ENCODE measurements at regions not wholly inside any gene's neighbourhood (a gene's known extent, or its start where the extent isn't known, plus 50 kb on each side); places are given as distances from the start of the nearest gene placed in this dataset.
A peak's percentile ranks its signal among the peaks of the same experiment; 100 is the strongest.
"Not testable (repeated sequence)": the region's sequence is repeated elsewhere in the genome, so short reads cannot be mapped to it uniquely, and the experiment has no call there.

DNA sequence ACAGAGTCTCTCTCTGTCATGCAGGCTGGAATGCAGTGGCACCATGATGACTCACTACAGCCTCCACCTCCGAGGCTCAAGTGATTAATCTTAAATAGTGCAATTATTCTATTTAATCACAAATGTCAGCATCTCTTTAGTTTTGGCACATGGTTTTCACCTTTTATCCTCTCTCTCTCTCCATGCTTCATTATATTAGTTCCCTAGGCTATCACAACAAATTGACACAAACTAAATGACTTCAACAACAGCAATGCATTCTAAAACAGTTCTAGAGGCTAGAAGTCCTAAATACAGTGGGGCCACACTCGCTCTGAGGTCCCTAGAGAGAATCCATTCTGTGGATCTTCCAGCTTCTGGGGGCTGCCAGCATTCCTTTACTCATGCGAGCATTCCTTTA, 178.2 kb upstream of the ZNG1F start:
- DNase-seq (ENCODE audit: extremely low read depth in 1 of 2, low read depth in 1 of 2) = not testable (repeated sequence)

DNA sequence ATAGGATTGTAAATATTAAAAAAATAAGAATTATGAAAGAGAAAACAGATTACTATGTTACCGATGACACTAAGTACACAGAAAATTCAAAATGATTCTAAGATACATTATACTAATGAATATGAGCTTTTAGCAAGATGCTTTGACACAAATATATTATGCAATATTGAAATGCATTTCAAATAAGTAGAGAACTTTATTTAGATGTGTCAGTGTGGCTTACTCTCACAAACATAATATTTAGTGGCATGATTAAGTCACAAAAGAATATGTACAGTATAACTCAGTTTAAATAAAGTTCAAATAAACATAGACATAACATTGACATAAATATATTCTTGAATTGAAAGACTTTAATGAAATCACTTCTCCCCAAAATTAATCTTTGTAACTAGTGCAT, 172.7 kb upstream of the ZNG1F start:
- not testable (repeated sequence) for DNase-seq (ENCODE audit: extremely low read depth in 1 of 2, low read depth in 1 of 2)

DNA sequence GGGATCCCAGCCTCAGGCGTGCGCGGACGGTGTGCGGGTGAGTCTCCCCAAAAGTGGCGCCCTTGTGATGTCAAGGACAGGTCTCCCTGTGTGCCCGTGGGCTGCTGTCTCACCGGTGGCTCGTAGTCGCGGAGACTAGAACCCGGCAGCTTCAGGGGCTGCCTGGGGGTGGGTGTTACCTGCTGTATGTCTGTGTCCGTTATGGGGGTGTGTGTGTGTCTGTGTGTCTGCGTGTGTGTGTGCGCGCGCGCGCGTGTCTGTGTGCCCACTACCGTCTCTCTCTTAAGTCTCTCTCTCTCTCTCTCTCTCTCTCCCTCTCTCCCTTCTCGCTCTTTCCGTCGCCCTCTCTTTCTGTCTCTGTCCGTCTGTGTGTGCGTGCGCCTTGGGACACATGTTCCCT, 170.0 kb upstream of the ZNG1F start:
- not testable (repeated sequence) for DNase-seq (ENCODE audit: extremely low read depth in 1 of 2, low read depth in 1 of 2)

DNA sequence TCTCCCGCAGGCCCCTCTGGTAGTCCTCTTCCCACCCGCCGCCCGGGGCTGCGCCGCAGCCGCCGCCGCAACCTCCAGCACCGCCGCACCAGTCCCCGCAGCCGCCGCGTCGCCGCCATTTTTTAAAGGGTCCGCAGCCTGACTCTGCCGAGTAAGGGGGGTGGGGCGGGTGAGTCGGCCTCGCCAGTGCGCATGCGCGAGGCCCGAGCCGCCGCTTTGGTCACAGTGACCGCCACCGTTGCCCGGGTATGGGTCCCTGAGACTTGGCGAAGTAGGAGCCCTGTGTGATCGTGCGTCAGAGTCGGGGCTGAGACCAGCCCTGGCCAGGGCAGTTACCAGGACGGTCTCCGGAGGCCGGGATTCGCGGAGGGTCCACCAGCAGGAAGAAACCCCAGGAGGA, 169.6 kb upstream of the ZNG1F start:
- peak; percentile 62 to 69 for DNase-seq (ENCODE audit: extremely low read depth in 1 of 2, low read depth in 1 of 2)

DNA sequence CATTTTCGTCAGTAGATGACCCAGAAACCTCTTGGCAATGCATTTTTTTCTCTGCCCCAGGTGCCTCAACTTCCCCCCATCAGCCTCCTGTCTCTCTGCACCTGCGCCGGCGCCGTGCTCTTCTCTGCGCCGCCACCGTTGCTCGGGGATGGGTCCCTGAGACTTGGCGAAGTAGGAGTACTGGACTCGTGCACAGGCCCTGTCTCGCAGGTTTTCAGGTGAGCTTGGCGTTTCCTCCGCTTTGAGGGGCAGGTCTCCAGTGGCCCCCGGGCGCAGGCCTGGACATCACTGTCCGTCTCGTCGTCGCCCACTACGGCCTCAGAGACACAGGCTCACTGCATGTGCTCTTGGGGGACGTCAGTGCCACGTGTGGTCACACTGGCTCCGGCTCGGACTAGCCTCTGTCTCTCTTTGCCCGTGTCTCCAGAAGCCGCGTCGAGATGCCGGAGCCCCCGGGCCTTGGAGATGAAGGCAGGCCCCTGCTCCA, 168.8 kb upstream of the ZNG1F start:
- not testable (repeated sequence) for DNase-seq (ENCODE audit: extremely low read depth in 1 of 2, low read depth in 1 of 2)

DNA sequence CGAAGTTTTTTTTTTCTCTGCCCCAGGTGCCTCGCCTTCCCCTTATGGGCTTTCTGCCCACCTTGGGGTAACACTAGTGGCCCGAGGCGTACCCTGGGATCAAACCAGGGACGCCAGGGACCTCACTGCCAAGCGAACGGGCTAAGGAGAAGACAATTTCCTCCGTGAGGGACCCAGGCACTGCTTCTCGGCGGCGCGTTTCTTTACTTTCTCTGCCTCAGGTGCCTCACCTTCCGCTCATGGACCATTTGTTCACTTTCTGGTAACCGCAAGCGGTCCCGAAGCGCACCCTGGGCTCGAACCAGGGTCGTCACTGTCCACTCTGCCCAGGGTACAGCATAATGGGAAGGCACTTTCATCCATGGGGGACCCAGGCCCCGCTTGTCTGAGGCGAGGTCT, 168.2 kb upstream of the ZNG1F start:
- not testable (repeated sequence) for DNase-seq (ENCODE audit: extremely low read depth in 1 of 2, low read depth in 1 of 2)

DNA sequence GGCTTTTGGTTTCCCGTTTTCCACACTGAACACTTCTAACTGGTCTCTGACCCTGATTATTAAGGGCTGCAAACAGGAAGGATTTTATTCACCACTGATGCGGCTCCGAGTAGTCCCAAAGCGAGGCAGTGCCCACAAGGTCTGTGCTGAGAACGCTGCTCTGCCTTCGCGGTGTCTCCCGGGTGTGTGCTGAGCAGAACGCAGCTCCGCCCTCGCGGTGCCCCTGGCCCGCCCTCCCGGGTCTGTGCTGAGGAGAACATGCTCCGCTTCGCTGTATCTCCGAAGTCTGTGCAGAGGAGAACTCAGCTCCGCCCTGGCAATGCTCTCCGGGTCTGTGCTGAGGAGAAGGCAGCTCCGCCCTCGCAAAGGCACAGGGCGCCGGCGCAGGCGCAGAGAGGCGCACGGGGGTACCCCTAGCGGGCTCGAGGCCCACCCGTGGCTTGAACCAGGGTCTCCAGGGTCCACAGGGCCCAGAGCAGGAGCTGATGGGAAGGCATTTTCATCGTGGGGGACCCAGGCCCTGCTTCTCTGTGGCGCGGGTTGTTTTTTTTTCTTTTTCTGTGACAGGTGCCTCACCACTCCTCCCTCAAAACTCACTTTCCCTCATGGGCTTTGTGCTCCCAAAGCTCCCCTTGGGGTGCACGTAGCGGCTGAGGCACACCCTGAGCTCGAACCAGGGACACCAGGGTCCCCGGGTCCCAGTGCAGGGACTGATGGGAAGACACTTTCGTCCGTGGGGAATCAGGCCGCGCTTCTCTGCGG, 167.7 kb upstream of the ZNG1F start:
- peak; percentile 70 to 88 for DNase-seq (ENCODE audit: extremely low read depth in 1 of 2, low read depth in 1 of 2)

DNA sequence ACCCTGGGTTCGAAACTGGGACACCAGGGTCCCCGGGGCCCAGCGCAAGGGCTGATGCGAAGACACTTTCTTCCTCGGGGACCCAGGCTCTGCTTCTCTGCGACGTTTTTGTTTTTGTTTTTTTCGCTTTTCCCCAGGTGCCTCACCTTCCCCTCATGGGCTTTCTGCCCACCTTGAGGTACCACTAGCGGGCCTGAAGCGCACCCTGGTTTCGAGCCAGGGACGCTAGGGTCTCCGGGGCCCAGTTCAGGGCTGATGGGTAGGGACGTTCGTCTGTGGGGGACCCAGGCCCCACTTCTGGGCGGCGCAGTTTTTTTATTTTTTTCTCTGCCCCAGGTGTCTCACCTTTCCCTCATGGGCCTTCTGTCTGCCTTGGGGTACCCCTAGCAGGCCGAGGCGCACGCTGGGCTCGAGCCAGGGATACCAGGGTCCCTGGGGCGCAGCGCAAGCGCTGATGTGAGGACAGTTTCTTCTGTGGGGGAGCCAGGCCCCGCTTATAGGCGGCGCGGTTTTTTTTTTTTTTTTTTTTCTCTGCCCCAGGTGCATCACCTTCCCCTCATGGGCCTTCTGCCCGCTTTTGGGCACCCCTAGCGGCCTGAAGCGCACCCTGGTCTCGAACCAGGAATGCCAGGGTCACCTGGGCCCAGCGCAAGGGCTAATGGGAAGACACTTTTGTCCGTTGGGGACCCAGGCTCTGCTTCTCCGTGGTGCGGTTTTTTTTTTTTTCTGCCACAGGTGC, 166.8 kb upstream of the ZNG1F start:
- not testable (repeated sequence) for DNase-seq (ENCODE audit: extremely low read depth in 1 of 2, low read depth in 1 of 2)

DNA sequence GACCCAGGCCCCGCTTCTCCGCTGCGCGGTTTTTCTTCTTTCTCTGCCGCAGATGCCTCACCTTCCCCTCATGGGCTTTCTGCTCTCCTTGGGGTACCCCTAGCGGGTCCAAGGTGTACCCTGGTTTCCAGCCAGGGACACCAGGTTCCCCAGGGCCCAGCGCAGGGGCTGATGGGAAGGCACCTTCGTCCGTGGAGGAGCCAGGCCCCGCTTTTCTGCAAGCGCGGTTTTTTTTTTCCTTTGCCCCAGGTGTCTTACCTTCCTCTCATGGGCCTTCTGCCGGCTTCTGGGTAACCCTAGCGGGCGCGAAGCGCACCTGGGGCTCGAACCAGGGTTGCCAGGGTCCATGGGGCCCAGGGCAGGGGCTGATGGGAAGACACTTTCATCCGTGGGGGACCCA, 165.9 kb upstream of the ZNG1F start:
- DNase-seq (ENCODE audit: extremely low read depth in 1 of 2, low read depth in 1 of 2) = not testable (repeated sequence)

DNA sequence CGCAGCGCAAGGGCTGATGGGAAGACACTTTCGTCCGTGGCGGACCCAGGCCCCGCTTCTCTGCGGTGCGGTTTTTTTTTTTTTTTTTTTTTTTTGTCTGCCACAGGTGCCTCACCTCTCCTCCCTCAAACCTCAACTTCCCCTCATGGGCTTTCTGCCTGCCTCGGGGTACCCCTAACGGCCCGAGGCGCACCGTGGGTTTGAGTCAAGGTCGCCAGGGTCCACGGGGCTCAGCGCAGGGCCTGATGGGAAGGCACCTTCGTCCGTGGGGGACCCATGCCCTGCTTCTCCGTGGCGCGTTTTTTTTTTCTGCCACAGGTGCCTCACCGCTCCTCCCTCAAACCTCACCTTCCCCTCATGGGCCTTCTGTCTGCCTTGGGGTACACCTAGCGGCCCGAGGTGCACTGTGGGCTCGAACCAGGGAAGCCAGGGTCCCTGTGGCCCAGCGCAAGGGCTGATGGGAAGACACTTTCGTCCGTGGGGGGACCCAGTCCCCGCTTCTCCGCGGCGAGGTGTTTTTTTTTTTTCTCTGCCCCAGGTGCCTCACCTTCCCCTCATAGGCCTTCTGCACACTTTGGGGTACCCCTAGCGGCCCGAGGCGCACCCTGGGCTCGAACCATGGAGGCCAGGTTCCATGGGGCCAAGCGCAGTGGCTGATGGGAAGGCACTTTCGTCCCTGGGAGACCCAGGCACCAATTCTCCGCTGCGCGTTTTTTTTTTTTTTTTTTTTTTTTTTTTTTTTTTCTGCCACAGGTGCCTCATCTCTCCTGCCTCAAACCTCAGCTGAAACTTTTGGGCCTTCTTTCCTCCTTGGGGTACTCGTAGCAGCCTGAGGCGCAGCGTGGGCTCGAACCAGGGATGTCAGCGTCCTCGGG, 165.2 kb upstream of the ZNG1F start:
- DNase-seq (ENCODE audit: extremely low read depth in 1 of 2, low read depth in 1 of 2) = not testable (repeated sequence)

DNA sequence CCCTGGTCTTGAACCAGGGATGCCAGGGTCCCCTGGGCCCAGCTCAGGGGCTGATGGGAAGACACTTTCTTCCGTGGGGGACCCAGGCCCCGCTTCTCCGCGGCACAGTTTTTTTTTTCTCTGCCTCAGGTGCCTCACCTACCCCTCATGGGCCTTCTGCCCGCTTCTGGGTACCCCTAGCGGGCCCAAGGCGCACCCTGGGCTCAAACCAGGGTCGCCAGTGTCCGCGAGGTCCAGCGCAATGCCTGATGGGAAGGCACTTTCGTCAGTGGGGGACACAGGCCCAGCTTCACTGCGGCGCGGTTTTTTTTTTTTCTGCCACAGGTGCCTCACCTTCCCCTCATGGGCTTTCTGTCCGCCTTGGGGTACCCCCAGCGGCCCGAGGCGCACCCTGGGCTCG, 163.9 kb upstream of the ZNG1F start:
- DNase-seq (ENCODE audit: extremely low read depth in 1 of 2, low read depth in 1 of 2) = not testable (repeated sequence)

DNA sequence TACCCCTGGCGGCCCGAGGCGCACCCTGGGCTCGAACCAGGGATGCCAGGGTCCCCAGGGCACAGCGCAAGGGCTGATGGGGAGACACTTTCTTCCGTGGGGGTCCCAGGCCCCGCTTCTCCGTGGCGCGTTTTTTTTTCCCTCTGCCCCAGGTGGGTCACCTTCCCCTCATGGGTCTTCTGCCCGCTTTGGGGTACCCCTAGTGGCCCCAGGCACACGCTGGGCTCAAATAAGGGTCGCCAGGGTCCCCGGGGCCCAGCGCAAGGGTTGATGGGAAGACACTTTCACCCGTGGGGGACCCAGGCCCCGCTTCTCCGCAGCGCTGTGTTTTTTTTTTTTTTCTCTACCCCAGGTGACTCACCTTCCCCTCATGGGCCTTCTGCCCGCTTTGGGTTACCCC, 163.3 kb upstream of the ZNG1F start:
- DNase-seq (ENCODE audit: extremely low read depth in 1 of 2, low read depth in 1 of 2) = not testable (repeated sequence)

DNA sequence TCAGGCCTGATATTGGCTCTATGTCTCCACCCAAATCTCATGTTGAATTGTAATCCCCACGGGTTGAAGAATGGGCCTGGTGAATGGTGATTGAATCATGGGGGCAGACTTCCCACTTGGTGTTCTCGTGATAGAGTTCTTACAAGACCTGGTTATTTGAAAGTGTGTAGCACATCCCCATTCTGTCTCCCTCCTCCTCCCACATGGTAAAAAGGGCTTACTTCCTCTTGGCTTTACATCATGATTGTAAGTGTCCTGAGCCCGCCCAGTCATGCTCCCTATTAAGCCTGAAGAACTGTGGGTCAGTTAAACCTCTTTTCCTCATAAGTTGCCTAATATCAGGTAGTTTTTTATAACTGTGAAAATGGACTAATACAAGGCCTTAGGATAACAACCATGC, 158.8 kb upstream of the ZNG1F start:
- not testable (repeated sequence) for DNase-seq (ENCODE audit: extremely low read depth in 1 of 2, low read depth in 1 of 2)

DNA sequence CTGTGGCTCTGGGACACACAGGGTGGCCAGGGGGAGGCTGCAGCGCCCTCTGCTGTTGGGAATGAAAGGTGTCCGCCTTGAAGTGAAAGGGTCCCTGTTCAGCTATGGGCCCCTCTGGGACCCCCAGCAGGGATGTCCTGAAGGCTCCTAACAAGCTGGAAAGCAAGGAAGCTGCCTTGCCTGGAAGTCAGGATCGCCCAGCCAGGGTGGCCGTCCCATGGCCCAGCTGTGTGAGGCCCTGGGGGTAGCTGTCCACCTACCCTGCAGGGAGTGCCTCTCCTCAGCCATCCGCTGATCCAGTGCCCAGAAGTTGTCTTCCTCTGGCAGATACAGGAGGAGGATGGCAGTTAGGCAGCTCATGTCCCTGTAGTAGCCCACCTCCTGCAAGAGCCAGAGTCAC, 143.4 kb upstream of the ZNG1F start:
- DNase-seq (ENCODE audit: extremely low read depth in 1 of 2, low read depth in 1 of 2) = not testable (repeated sequence)

DNA sequence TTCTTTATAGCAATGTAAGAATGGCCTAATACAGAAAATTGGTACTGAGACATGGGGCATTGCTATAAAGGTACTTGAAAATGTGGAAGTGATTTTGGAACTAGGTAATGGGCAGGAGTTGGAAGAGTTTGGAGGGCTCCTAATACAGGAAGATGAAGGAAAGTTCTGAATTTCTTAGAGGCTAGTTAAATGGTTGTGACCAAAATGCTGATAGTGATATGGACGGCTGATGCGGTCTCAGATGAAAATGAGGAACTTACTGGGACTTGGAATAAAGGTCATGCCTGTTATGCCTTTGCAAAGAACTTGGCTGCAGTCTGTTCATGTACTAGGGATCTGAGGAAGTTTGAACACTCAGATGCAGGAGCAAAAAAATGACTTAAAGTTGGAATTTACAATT, 132.2 kb upstream of the ZNG1F start:
- not testable (repeated sequence) for DNase-seq (ENCODE audit: extremely low read depth in 1 of 2, low read depth in 1 of 2)

DNA sequence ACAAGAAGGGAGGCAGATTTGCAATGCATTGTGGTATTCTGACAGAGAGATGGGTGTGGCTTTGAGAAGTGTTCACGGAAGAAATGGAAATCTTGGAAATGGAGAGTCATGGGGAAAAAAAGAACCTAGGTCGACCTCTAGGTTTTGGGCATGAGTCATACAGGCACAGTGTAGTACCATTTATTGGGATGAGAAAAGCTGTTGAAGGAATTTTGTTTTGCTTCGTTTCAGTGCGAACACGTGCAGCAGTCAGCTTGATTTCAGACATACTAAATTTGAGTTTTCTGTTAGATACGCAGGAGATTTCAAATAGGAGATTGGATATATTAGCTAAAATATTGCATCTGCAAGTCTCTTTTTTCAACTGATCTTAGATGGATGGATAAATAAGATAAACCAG, 119.8 kb upstream of the ZNG1F start:
- not testable (repeated sequence) for DNase-seq (ENCODE audit: extremely low read depth in 1 of 2, low read depth in 1 of 2)

DNA sequence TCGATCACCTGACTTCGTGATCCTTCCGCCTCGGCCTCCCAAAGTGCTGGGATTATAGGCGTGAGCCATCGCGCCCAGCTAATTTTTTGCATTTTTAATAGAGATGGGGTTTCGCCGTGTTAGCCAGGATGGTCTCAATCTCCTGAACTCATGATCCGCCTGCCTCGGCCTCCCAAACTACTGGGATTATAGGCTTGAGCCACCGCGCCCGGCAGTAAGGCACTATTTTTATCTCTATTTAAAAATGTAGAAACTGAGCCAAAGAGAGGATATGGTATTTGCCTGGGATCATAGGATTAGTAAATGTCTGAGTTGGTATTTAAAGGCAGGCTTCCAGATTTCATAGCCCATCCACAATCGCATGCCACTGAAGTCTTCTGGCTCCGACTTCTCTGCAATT, 96.6 kb upstream of the ZNG1F start:
- DNase-seq (ENCODE audit: extremely low read depth in 1 of 2, low read depth in 1 of 2) = not testable (repeated sequence)

DNA sequence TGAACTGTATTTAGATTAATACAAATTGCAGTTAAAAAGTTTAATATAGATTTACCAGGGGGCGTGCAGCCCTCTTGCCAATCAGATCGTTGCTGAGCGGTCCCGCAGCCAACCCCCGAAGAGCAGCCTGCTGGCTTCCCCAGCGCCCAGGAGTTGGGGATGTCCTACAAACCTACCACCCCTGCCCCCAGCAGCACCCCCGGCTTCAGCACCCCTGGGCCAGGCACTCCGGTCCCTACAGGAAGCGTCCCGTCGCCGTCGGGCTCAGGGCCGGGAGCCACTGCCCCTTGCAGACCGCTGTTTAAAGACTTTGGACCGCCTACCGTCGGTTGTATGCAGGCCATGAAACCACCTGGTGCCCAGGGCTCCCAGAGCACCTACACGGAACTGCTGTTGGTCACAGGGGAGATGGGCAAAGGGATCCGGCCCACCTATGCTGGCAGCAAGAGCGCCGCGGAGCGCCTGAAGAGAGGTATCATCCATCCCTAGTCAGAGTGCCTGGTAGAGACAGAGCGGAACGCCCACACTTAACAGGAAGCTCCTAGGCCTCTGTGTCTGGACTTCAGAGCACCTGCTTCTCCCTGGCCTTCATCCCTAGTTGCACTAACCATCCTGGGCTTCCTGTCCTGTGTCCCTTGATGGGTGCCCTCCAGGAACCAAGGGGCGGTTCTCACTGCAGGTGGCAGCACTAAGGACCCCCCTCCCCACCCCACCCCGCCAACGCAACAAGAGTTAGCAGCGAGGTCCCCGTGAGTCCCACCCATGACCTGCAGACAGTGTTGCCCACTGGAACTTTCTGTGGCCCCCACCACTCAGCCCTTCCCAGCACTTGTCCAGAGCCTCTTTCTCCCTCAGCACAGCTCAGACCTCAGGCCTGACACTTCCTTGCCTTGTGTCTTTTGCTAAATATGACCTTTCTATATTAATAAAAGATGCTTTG, 91.5 kb upstream of the ZNG1F start:
- DNase-seq (ENCODE audit: extremely low read depth in 1 of 2, low read depth in 1 of 2) = not testable (repeated sequence)

DNA sequence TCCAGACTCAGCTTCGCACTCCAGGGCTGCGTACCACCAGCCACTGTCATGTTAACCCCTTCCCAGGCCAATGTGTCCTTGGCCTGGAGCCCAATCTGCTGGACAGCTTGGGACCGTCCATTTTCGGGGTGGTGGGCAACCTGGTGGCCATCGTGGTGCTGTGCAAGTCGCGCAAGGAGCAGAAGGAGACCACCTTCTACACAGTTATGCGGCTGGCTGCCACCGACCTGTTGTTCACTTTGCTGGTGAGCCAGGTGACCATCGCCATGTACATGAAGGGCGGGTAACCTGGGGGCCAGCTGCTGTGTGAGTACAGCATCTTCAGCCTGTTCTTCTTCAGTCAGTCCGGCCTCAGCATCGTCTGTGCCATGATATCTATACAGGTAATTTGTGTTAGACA, 90.3 kb upstream of the ZNG1F start:
- not testable (repeated sequence) for DNase-seq (ENCODE audit: extremely low read depth in 1 of 2, low read depth in 1 of 2)

DNA sequence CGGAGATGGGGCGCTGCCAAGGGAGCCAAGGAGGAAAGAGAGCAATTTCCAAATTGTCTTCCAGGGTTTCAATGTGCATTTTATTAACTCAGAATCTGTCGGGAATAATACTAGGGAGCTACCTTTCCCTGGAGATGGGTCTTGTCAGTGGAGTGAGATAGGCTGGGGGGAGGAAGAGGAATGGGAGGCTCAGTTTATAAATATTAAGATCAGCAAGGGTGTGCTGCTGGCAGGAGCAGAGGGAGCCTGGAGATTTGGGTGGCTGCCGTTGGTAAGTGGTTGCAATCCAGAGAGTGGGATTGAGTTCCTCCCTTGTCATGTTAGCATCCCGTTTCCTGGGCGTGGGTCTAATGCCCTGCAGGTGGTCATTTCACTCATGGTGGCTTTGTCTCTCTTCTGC, 89.9 kb upstream of the ZNG1F start:
- DNase-seq (ENCODE audit: extremely low read depth in 1 of 2, low read depth in 1 of 2) = not testable (repeated sequence)

Measured in stimulated activated CD8-positive, alpha-beta memory T cell treated with anti-CD3 and anti-CD28 coated beads, Interleukin-7, amount 100 ng/mL, for 48 hours (primary cell).